ENCODE measurements at regions not wholly inside any gene's neighbourhood (a gene's known extent, or its start where the extent isn't known, plus 50 kb on each side); places are given as distances from the start of the nearest gene placed in this dataset.

DNA sequence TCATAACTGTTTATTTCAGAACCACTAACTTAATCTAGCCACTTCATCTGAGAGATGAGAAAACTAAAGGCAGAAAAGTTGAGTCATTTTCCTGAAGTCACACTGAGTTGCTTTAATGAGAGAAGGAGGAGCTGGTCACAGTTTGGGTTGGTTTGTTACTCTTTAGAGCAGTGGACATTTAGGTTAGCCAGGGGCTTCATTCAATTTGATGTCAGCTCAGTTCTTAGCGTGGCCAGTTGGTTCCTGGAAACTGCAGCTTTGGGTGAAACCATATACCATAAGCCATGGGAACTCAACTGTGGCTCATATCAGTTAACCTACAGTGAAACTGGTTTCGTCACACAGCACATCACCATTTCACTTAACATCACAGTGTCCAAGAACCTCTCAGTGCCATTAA is 59.2 kb upstream of the ADORA2B start:
- H3K27ac ChIP-seq (ENCODE audit: low read depth, low read length), result no peak overlapping the region

DNA sequence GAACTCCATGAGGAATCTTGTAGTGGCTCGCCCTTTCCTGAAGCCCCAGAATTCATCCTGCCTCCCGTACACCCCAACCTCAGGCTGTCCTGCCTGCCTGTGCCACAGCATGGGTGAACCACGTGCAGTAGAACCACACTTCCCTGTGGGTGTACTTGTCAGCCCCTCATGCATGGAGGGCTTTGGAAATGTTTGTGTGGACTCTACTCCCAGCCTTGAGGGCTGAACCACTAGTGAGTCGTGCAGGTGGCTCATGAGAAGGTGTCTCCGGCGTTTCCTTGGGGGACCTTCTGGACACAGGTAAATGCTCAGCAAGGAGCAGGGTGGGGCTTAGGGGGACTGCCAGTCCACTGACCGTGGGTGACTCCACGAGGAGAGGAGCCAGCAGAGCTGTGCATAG is 58.7 kb upstream of the ADORA2B start:
- Histone ChIP-seq H4K20me1 (ENCODE audit: insufficient read depth, low read length) (no peaks in the 10 kb centered on the region), H3K4me2 (ENCODE audit: insufficient read depth, low read length) (no peak overlapping the region), H3K4me3 (ENCODE audit: insufficient read depth, low read length) (no peak overlapping the region), H3K27ac (ENCODE audit: low read depth, low read length) (no peak overlapping the region), H2AFZ (ENCODE audit: low read length) (no peak overlapping the region), H3K9me3 (ENCODE audit: low read depth, low read length) (no peaks in the 10 kb centered on the region), H3K4me1 (ENCODE audit: insufficient read depth, low read length) (no peaks in the 10 kb centered on the region), H3K36me3 (ENCODE audit: insufficient read depth, low read length) (no peaks in the 10 kb centered on the region), H3K79me2 (ENCODE audit: insufficient read depth, low read length) (no peaks in the 10 kb centered on the region), H3K27me3 (ENCODE audit: insufficient read depth, low read length) (no peaks in the 10 kb centered on the region)
- no peak for TF ChIP-seq CTCF (IDR thresholded peaks at IDR 0.05; ENCODE audit: extremely low read depth, low read depth, low read length)
- DNase-seq (ENCODE audit: insufficient read length, low spot score, missing footprints), result no peak

More for the DNA sequence above, 59.2 kb upstream of the ADORA2B start:
- TF ChIP-seq CTCF (IDR thresholded peaks at IDR 0.05; ENCODE audit: extremely low read depth, low read depth, low read length), result no peak
- Histone ChIP-seq H3K79me2 (ENCODE audit: insufficient read depth, low read length) (no peaks in the 10 kb centered on the region), H4K20me1 (ENCODE audit: insufficient read depth, low read length) (no peaks in the 10 kb centered on the region), H3K27me3 (ENCODE audit: insufficient read depth, low read length) (no peaks in the 10 kb centered on the region), H3K4me1 (ENCODE audit: insufficient read depth, low read length) (no peaks in the 10 kb centered on the region), H3K4me2 (ENCODE audit: insufficient read depth, low read length) (no peak overlapping the region), H3K9me3 (ENCODE audit: low read depth, low read length) (no peaks in the 10 kb centered on the region), H3K4me3 (ENCODE audit: insufficient read depth, low read length) (no peak overlapping the region), H2AFZ (ENCODE audit: low read length) (no peak overlapping the region), H3K36me3 (ENCODE audit: insufficient read depth, low read length) (no peaks in the 10 kb centered on the region)
- no peak for DNase-seq (ENCODE audit: insufficient read length, low spot score, missing footprints)

DNA sequence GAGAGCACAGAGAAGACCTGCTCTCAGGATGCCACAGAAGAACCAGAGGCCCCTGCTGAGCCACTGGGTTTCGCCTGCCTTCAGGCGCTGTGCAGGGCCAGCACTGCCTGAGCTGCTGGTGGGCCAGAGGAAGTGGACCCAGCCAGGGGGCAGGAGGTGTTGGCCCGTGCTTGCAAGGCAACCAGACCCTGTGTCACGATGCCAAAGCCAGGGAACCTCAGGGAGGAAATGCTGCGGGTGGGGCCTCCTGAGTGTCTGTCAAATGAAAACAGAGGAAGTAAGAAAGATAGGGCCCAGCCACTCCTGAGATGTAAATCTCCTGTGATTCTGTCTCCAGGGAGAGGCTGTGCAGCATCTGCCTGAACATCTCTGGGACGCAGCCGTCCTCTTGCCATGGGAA is 58.1 kb upstream of the ADORA2B start:
- no peak overlapping the region for H3K27ac ChIP-seq (ENCODE audit: low read depth, low read length)
- no peak for TF ChIP-seq CTCF (IDR thresholded peaks at IDR 0.05; ENCODE audit: extremely low read depth, low read depth, low read length)
- H3K27me3 ChIP-seq (ENCODE audit: insufficient read depth, low read length), result no peaks in the 10 kb centered on the region
- H3K9me3 ChIP-seq (ENCODE audit: low read depth, low read length), result no peaks in the 10 kb centered on the region
- no peak for DNase-seq (ENCODE audit: insufficient read length, low spot score, missing footprints)
- no peak overlapping the region for H2AFZ ChIP-seq (ENCODE audit: low read length)
- H4K20me1 ChIP-seq (ENCODE audit: insufficient read depth, low read length), result no peaks in the 10 kb centered on the region
- no peaks in the 10 kb centered on the region for H3K36me3 ChIP-seq (ENCODE audit: insufficient read depth, low read length)
- H3K4me2 ChIP-seq (ENCODE audit: insufficient read depth, low read length), result no peak overlapping the region
- H3K4me3 ChIP-seq (ENCODE audit: insufficient read depth, low read length), result no peak overlapping the region
- no peaks in the 10 kb centered on the region for H3K4me1 ChIP-seq (ENCODE audit: insufficient read depth, low read length)
- H3K79me2 ChIP-seq (ENCODE audit: insufficient read depth, low read length), result no peaks in the 10 kb centered on the region

DNA sequence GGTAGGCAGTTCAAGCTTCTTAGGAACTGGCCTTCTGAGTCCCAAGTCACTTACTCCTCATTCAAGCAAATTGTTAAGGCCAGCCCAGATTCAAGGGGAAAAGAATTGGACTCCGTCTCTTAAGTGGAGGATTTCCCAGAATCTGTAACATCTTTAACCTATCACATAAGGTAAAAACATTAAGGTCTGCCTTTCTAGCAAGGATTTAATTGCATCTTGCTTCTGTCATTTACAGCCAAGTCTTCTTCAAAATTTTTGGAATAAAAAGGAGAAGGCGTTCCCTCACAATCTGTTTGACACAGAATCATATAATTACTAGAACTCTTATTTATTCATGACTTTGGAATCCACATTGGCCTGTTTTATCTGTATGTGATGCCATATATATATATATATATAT is 56.5 kb upstream of the ADORA2B start:
- H3K4me3 ChIP-seq (ENCODE audit: insufficient read depth, low read length), result no peak overlapping the region
- no peaks in the 10 kb centered on the region for H3K27me3 ChIP-seq (ENCODE audit: insufficient read depth, low read length)
- H3K4me2 ChIP-seq (ENCODE audit: insufficient read depth, low read length), result no peak overlapping the region
- no peak for DNase-seq (ENCODE audit: insufficient read length, low spot score, missing footprints)
- TF ChIP-seq CTCF (IDR thresholded peaks at IDR 0.05; ENCODE audit: extremely low read depth, low read depth, low read length), result no peak
- no peak overlapping the region for H2AFZ ChIP-seq (ENCODE audit: low read length)
- H3K9me3 ChIP-seq (ENCODE audit: low read depth, low read length), result no peaks in the 10 kb centered on the region
- H4K20me1 ChIP-seq (ENCODE audit: insufficient read depth, low read length), result no peaks in the 10 kb centered on the region
- no peaks in the 10 kb centered on the region for H3K36me3 ChIP-seq (ENCODE audit: insufficient read depth, low read length)
- peaks cover 11% of the 10 kb centered on the region for H3K4me1 ChIP-seq (ENCODE audit: insufficient read depth, low read length)
- H3K27ac ChIP-seq (ENCODE audit: low read depth, low read length), result no peak overlapping the region
- H3K79me2 ChIP-seq (ENCODE audit: insufficient read depth, low read length), result no peaks in the 10 kb centered on the region

All from osteoblast (primary cell).